ENCODE measurements at regions not wholly inside any gene's neighbourhood (a gene's known extent, or its start where the extent isn't known, plus 50 kb on each side); places are given as distances from the start of the nearest gene placed in this dataset.

DNA sequence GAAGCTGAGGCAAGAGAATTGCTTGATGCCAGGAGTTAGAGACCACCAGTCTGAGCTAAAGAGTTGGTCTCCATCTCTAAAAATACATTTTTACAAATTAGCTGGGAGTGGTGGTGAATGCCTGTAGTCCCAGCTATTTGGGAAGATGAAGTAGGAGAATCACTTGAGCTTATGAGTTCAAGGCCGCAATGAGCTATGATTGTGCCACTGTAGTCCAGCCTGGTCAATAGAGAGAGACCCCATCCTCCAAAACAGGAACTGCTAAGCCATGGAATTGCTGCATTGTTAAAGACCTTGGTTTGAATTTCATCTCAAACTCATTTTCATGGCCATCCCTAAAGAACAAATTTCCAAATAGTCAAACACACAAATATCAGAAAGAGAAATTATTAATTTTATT lies 113.9 kb upstream of the AGTR1 start:
- Histone ChIP-seq H4K20me1 (replicated peaks; ENCODE audit: insufficient read depth) (no peaks in the 10 kb centered on the region), H3F3A (replicated peaks; ENCODE audit: low read depth) (no peaks in the 10 kb centered on the region), H3K9me2 (ENCODE audit: insufficient read depth) (no peaks in the 10 kb centered on the region), H3K36me3 (ENCODE audit: insufficient read depth) (no peaks in the 10 kb centered on the region), H3K79me2 (replicated peaks; ENCODE audit: insufficient read depth) (no peaks in the 10 kb centered on the region), H3K4me1 (ENCODE audit: insufficient read depth) (no peaks in the 10 kb centered on the region), H3K4me3 (no peak overlapping the region), H2AFZ (no peak overlapping the region), H3K27me3 (ENCODE audit: insufficient read depth) (no peaks in the 10 kb centered on the region), H3K27ac (ENCODE audit: low read depth) (no peak overlapping the region), H3K4me2 (no peak overlapping the region)
- no peak overlapping the region for H3K4me3 Mint-ChIP-seq
- no peaks in the 10 kb centered on the region for H3K36me3 Mint-ChIP-seq (ENCODE audit: low read depth)
- ATAC-seq (no peak), DNase-seq (ENCODE audit: low spot score) (no peak)
- H3K4me1 Mint-ChIP-seq, result no peaks in the 10 kb centered on the region
- no peaks in the 10 kb centered on the region for H3K9me3 Mint-ChIP-seq
- no peak overlapping the region for H3K27ac Mint-ChIP-seq
- no peaks in the 10 kb centered on the region for H3K27me3 Mint-ChIP-seq (ENCODE audit: insufficient read depth, low read depth, poor library complexity)
- TF ChIP-seq CREB1 (CRISPR knock-in tag; IDR thresholded peaks at IDR 0.05; ENCODE audit: low read depth), result no peak
- no peak for TF ChIP-seq ZNF331 (CRISPR knock-in tag; IDR thresholded peaks at IDR 0.05; ENCODE audit: low read depth)
- TF ChIP-seq, protein P1, sequence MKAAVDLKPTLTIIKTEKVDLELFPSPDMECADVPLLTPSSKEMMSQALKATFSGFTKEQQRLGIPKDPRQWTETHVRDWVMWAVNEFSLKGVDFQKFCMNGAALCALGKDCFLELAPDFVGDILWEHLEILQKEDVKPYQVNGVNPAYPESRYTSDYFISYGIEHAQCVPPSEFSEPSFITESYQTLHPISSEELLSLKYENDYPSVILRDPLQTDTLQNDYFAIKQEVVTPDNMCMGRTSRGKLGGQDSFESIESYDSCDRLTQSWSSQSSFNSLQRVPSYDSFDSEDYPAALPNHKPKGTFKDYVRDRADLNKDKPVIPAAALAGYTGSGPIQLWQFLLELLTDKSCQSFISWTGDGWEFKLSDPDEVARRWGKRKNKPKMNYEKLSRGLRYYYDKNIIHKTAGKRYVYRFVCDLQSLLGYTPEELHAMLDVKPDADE (IDR thresholded peaks at IDR 0.05), result no peak
- TF ChIP-seq, protein P2, sequence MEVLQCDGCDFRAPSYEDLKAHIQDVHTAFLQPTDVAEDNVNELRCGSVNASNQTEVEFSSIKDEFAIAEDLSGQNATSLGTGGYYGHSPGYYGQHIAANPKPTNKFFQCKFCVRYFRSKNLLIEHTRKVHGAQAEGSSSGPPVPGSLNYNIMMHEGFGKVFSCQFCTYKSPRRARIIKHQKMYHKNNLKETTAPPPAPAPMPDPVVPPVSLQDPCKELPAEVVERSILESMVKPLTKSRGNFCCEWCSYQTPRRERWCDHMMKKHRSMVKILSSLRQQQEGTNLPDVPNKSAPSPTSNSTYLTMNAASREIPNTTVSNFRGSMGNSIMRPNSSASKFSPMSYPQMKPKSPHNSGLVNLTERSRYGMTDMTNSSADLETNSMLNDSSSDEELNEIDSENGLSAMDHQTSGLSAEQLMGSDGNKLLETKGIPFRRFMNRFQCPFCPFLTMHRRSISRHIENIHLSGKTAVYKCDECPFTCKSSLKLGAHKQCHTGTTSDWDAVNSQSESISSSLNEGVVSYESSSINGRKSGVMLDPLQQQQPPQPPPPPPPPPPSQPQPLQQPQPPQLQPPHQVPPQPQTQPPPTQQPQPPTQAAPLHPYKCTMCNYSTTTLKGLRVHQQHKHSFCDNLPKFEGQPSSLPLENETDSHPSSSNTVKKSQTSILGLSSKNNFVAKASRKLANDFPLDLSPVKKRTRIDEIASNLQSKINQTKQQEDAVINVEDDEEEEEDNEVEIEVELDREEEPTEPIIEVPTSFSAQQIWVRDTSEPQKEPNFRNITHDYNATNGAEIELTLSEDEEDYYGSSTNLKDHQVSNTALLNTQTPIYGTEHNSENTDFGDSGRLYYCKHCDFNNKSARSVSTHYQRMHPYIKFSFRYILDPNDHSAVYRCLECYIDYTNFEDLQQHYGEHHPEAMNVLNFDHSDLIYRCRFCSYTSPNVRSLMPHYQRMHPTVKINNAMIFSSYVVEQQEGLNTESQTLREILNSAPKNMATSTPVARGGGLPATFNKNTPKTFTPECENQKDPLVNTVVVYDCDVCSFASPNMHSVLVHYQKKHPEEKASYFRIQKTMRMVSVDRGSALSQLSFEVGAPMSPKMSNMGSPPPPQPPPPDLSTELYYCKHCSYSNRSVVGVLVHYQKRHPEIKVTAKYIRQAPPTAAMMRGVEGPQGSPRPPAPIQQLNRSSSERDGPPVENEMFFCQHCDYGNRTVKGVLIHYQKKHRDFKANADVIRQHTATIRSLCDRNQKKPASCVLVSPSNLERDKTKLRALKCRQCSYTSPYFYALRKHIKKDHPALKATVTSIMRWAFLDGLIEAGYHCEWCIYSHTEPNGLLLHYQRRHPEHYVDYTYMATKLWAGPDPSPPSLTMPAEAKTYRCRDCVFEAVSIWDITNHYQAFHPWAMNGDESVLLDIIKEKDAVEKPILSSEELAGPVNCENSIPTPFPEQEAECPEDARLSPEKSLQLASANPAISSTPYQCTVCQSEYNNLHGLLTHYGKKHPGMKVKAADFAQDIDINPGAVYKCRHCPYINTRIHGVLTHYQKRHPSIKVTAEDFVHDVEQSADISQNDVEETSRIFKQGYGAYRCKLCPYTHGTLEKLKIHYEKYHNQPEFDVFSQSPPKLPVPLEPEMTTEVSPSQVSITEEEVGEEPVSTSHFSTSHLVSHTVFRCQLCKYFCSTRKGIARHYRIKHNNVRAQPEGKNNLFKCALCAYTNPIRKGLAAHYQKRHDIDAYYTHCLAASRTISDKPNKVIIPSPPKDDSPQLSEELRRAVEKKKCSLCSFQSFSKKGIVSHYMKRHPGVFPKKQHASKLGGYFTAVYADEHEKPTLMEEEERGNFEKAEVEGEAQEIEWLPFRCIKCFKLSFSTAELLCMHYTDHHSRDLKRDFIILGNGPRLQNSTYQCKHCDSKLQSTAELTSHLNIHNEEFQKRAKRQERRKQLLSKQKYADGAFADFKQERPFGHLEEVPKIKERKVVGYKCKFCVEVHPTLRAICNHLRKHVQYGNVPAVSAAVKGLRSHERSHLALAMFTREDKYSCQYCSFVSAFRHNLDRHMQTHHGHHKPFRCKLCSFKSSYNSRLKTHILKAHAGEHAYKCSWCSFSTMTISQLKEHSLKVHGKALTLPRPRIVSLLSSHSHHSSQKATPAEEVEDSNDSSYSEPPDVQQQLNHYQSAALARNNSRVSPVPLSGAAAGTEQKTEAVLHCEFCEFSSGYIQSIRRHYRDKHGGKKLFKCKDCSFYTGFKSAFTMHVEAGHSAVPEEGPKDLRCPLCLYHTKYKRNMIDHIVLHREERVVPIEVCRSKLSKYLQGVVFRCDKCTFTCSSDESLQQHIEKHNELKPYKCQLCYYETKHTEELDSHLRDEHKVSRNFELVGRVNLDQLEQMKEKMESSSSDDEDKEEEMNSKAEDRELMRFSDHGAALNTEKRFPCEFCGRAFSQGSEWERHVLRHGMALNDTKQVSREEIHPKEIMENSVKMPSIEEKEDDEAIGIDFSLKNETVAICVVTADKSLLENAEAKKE (CRISPR knock-in tag; IDR thresholded peaks at IDR 0.05), result no peak
- no peak for TF ChIP-seq NANOG (IDR thresholded peaks at IDR 0.05; ENCODE audit: borderline replicate concordance)
- TF ChIP-seq, protein P3, sequence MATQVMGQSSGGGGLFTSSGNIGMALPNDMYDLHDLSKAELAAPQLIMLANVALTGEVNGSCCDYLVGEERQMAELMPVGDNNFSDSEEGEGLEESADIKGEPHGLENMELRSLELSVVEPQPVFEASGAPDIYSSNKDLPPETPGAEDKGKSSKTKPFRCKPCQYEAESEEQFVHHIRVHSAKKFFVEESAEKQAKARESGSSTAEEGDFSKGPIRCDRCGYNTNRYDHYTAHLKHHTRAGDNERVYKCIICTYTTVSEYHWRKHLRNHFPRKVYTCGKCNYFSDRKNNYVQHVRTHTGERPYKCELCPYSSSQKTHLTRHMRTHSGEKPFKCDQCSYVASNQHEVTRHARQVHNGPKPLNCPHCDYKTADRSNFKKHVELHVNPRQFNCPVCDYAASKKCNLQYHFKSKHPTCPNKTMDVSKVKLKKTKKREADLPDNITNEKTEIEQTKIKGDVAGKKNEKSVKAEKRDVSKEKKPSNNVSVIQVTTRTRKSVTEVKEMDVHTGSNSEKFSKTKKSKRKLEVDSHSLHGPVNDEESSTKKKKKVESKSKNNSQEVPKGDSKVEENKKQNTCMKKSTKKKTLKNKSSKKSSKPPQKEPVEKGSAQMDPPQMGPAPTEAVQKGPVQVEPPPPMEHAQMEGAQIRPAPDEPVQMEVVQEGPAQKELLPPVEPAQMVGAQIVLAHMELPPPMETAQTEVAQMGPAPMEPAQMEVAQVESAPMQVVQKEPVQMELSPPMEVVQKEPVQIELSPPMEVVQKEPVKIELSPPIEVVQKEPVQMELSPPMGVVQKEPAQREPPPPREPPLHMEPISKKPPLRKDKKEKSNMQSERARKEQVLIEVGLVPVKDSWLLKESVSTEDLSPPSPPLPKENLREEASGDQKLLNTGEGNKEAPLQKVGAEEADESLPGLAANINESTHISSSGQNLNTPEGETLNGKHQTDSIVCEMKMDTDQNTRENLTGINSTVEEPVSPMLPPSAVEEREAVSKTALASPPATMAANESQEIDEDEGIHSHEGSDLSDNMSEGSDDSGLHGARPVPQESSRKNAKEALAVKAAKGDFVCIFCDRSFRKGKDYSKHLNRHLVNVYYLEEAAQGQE (IDR thresholded peaks at IDR 0.05; ENCODE audit: unreplicated experiment), result no peak
- TF ChIP-seq JUNB (IDR thresholded peaks at IDR 0.05; ENCODE audit: unreplicated experiment), result no peak
- no peak for TF ChIP-seq ZNF114 (CRISPR knock-in tag; IDR thresholded peaks at IDR 0.05)
- TF ChIP-seq EZH2 (IDR thresholded peaks at IDR 0.05; ENCODE audit: low read depth, unreplicated experiment), result no peak
- no peak for TF ChIP-seq EZH2phosphoT487 (IDR thresholded peaks at IDR 0.05; ENCODE audit: unreplicated experiment)
- no peak for TF ChIP-seq STAT1 (IDR thresholded peaks at IDR 0.05; ENCODE audit: unreplicated experiment)
- TF ChIP-seq POLR2AphosphoS5 (IDR thresholded peaks at IDR 0.05; ENCODE audit: low read depth), result no peak
- TF ChIP-seq, protein P4, sequence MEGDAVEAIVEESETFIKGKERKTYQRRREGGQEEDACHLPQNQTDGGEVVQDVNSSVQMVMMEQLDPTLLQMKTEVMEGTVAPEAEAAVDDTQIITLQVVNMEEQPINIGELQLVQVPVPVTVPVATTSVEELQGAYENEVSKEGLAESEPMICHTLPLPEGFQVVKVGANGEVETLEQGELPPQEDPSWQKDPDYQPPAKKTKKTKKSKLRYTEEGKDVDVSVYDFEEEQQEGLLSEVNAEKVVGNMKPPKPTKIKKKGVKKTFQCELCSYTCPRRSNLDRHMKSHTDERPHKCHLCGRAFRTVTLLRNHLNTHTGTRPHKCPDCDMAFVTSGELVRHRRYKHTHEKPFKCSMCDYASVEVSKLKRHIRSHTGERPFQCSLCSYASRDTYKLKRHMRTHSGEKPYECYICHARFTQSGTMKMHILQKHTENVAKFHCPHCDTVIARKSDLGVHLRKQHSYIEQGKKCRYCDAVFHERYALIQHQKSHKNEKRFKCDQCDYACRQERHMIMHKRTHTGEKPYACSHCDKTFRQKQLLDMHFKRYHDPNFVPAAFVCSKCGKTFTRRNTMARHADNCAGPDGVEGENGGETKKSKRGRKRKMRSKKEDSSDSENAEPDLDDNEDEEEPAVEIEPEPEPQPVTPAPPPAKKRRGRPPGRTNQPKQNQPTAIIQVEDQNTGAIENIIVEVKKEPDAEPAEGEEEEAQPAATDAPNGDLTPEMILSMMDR (conservative IDR thresholded peaks at IDR 0.05; ENCODE audit: low read depth in 2 of 2), result no peak

All from GM23338 (cell line).